Epidermal melanocyte (primary cell): ENCODE measurements at regions not wholly inside any gene's neighbourhood (a gene's known extent, or its start where the extent isn't known, plus 50 kb on each side); places are given as distances from the start of the nearest gene placed in this dataset.
"Not testable (repeated sequence)": the region's sequence is repeated elsewhere in the genome, so short reads cannot be mapped to it uniquely, and the experiment has no call there.

ENCODE experiments used
- DNase-seq: peaks from one replicate; pipeline ENCODE4 v3.0.0; 2011; ENCODE audit warnings: low spot score; ENCODE audit not compliant: insufficient read length

DNA sequence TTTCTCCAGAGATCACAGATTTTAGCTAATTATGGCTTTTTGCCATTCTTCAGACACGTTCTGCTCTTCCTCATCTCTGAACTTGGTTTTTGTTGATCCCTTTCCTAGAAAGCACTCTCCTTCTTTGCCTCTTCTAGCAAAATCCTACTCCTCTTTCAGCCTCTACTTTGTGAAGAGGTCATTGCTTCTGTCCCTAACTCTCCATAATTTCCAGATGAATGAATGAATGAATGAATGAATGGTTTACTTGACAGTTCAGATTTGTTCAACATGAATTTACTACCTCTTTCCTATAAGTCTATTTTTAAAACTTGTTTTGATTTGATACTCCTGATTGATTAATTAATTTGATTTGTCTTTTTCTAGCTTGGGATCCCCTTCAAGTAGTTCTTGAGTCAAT lies 94.0 kb upstream of the IFNGR1 start:
- DNase-seq: no peak

DNA sequence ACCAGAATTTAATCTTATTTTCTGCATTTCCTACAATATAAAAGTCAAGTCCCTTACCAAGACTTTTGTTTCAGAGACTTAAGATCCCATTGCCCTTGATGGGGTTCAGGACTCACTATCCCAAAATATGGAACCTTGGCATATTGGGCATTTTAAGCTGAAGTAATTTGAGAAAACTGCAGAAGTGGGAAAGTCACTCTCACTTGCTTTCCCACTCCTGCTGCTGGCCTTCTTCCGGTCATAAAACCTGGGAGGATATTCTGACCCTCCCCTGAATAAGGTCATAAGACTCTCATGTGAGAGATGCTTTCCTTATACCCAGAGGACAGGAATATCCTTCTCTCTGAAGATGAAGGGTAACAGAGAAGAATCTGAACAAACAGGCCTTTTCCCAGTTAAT lies 92.8 kb upstream of the IFNGR1 start:
- DNase-seq: no peak

DNA sequence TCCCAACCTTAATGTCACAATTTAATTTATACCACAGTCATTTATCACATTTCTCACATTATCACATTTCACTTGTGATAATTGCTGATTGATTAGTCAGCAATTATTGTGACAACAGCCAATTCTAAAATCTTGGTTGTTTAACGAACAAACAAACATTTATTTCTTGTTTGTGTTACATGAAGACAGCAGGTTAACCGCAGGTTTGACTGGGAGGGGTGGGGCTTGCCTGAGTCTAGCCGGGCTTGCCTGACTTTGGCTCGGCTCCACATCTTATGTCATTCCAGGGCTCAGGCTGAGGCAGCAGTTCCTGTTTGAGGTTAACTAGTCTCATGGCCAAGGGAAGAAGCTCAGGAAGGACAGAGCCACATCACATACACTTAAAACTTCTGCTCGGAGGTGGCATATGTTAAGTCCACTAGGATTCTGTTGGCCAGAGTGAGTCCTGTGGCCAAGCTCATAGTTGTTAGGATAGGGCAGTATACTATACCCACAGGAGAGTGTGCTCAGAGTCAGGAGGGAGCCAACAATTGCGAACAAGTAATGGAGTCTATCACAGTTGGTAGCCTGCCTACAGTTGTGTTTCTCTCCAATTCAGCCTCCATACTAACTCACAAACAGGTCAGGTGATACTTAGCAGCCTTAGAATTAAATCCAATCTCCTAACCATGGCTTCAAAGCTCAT lies 90.0 kb upstream of the IFNGR1 start:
- no peak for DNase-seq

DNA sequence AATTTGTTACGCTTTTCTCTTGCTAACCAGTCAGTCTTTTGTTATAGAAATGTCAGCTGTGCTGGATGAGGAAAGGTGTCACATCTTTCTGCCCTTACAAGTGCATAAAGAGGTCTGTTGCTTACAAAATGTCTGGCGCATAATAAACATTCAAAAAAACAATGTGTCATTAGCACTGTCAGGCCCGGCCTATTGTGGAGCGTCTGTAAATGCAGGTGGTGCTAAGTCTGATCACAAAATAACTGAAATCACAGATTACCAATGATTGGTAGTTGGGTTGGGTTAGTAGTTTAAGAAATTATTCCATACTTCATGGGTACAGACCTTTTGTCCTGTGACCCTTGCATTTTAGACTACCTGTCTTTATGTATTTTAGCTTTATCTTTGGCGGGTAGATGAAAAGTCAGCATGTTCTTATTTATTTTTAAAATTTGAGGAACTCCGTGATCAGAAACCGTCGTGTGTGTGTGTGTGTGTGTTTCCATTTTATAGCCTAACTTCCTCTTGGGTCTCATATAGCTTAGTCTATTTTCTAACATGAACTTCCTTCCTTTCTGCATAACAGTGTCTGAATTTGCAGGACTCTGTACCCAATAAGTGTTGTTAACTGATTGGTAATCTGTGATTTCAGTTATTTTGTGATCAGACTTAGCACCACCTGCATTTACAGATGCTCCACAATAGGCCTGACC lies 88.1 kb upstream of the IFNGR1 start:
- no peak for DNase-seq

DNA sequence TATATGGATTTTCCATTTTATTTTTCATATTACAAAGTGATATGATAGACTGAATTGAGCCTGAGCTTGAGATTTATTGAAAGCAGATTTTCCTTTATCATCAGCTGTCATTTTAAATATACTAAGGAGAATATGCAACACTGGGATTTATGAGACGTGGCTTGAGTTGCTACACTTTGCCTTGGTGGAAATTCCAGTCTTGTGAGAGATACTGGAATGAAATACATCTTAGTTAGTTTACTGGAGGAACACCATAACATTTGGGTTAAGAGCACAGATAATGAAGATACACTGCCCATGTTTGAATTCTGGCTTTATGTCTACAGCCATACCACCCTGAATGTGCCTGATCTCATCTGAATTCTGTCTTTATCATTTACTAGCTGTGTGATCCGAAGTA lies 86.5 kb upstream of the IFNGR1 start:
- DNase-seq: no peak

DNA sequence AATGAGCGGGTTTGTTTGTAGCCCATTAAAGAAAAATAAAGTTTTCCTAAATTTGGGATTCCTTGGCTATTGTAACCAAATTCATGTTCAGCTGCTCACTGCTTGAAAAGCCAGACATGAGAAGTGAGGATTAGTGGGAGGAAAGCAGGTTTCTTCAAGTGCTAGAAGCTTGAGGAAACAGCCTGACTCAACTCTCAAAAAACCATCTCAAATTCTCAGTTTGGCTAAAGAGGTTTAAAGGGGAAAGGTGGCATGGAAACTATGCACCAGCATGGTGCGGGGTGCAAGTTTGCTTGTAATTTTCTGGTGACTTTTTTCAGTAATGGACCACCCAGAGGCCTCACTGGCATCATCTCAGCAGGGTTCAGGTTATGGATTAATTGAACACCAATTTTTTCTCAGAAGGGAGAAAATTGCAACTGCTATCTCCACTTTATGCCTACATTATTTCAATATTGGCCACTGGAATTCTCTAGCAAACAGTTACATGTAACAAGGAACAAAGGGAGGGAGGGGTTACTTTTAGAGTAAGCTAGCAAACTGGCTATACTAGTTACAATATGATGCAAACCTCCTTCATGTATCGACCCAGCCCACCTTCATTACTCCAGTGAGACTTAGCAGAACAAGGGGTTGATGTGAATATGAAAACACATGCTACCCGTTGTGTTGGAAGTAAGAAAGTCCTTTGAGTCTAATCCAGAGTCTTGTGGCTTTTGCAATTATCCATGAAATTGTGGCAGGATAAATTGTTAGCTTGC lies 85.0 kb upstream of the IFNGR1 start:
- DNase-seq: no peak

DNA sequence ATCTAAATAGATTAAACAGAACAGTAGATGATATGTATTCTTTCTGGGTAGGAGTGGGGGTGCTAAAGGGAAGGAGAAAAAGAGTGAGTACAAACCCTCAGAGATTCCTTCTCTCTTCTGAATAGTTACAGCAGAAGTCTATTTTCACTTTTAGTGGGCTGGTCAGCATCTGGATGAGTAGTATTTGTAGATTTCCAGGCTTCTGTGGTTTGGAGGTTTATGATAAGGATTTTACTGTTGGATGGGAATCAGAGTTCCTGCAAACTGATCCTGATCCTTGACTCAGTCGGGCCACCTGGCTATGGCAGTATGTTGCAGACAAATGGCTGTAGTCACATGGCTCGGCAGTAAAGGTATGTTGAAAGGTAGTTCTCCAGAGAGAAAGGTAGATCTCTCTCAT lies 84.3 kb upstream of the IFNGR1 start:
- no peak for DNase-seq

DNA sequence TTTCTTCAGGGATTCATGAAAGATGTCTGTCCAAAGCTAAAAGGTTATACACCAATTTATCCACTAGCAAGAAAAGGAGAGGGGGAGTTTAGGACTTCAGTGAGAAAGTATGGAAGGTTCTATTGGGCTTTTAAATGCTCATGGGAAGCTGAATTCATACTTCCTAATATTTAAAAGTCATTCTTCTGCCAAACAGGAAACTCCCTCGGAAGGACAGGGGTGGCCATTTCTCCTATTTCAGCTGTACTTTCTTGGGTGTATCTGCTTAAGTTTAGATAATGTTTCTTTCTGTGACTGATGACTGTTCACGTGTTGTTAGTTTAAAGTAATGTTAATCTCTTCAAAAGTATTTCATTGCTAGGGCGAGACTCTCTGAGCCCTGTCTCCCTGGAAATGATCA lies 80.5 kb upstream of the IFNGR1 start:
- DNase-seq: no peak

DNA sequence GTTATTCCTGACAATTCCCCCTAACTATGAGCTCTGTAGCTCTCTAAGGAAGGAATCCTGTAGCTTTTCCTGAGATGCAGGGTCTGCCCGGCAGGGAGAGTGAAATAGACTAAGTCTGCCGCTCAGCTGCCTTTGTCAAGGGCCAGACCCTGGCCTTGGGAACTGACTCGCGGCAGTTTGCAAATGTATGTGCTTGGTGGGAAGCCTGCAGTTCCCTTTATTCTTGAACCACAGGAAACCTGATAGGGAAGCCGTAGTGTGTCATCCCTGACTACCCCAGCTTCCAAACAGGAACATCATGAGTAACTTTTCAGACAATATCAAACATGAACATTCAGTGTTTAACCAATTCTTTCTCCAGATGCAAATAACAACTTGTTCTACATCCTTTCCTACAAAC lies 78.7 kb upstream of the IFNGR1 start:
- no peak for DNase-seq

DNA sequence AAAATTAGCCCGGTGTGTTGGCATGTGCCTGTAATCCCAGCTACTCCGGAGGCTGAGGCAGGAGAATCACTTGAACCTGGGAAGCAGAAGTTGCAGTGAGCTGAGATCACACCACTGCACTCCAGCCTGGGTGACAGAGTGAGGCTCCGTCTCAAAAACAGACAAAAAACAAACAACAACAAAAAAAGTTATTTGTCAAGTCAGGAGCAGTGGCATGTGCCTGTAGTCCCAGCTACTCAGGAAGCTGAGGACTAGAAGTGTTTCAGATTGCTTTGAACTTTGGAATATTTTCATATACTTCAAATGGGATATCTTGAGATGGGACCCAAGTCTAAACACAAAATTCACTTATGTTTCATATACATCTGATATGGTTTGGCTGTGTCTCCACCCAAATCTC lies 73.1 kb upstream of the IFNGR1 start:
- not testable (repeated sequence) for DNase-seq

DNA sequence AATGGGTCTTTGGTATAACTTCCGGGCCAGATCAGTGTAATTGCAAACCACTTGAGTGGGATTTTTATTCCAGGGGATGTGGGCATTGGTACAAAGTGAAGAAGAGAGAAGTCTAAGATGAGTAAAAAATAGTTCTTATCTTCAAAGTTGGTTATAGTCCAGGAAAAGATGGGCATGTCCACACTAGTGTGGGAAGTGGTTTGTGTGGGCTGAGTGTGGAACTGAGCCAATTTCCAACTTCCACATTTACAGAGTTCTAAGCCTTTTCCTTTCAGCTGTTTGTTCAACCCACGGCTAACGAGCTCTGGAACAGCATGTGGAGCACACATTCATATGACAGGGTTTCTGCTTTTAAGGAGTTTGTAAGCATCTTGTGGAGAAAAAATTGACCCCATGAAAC lies 72.3 kb upstream of the IFNGR1 start:
- DNase-seq: no peak

DNA sequence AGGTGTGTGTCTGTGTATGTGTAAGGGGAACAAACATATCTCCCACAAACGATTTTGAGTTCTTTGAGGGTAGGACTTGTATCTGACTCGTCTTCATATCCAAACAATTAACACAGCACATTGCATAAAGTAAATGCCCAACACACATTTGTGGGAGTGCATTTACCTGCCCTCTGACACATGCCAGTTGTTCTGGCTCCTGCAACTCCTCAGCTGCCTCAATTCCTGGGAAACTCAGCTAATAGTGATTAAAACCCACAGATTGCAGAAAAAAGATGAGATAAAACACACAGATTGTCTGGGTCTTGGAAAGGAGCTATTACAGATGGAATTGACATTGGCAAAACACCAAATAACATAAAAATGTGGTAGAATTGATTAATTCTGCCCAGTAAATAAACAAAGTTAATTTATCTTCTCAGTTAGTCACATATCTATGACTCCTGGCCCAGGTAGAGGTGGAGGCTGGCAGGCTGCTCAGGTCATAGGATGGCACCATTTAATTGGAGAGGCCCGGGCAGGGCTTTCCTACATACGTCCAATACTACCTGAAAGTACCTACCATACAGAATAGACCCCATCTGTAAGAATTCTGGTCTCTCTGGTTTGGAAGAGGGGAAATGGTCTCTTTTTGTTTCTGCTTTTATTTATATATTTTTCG lies 71.5 kb upstream of the IFNGR1 start:
- DNase-seq: no peak

DNA sequence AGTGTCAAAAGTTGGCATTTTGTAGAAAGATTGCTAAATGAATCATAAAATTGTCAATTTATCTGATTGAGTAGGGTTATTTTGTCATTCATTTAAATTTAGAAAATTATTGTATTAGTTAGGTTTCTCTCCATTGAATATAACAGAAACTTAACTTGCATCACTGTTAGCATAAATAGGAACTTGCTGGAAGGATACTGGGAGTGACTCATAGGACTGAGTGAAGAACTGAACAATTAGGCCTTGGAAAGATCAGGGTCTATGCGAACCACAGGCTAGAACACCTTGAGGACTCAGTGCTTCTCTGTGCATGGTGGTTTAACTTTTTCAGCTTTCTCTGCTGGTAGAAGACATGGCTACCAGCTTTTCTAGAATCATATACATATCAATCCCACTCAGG lies 67.7 kb upstream of the IFNGR1 start:
- no peak for DNase-seq

DNA sequence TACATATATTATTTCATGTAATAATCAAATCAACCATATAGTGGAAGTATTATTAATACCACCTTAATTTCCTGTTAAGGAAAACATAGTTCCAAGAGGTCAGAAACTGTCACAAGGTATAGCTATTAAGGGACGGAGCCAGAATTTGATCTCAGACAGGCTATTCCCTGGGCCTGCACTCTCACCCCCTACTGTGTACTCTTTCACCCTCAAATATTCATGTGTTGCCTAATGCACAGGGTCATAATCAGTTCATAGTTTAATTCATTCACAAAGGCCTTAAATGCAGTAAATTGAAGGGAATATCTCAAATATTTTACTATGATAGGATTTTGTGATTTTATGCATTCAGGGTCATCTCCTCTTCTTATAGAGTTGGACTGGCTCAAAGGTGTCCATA lies 67.2 kb upstream of the IFNGR1 start:
- no peak for DNase-seq

DNA sequence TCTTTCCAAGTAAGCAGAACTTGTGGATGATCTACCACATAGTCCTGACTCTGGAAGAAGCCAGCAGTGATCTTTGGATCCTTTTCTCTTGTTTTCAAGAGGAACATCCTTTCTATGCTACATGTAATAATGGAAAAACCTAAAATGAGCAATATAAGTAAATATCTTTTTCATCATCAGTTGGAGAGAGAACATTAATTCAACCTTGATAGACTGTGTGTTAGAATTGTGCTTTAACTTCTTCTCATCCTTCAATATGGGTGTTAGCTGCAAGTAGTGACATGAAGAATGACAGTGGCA lies 65.6 kb upstream of the IFNGR1 start:
- no peak for DNase-seq

DNA sequence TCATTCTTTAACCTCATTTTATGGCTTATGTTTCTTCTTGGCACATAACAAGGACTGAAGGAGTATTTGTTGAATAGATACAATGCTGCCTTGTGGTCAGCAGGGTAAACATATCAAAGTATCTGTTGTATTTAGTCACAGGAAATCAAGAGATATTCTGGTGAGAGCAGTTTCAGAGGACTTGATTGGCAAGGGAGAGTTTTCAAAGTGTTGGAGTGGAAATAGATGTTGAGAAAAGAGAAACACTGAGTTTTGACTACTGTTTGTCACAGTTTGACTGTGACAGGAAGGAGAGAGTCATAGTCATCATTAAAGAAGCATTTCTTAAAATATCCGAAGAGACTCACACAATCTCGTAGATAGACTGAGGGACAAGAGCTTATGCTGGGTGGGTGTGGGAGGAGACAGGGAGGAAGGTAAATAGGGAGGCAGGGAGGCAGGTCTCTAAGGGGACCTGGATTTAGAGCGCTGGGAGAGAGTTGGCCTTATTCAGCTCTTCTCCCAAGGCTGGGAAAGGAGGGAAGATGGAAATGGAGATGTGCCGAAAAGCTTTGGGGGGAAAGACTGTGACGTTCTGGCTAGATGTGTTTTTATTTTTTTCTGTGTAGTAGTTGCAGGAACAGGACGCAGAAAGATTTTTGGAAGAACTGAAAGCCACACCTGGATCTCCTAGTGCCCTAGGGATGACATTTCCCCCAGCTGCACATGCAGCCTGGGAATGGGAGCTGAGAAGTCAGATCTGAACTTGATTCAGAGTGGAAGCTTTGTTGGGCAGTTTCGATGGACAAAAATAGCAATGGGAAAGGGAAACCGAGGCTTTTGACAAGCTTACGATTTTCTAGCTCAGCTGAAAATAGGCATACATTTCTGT lies 65.0 kb upstream of the IFNGR1 start:
- DNase-seq: no peak

DNA sequence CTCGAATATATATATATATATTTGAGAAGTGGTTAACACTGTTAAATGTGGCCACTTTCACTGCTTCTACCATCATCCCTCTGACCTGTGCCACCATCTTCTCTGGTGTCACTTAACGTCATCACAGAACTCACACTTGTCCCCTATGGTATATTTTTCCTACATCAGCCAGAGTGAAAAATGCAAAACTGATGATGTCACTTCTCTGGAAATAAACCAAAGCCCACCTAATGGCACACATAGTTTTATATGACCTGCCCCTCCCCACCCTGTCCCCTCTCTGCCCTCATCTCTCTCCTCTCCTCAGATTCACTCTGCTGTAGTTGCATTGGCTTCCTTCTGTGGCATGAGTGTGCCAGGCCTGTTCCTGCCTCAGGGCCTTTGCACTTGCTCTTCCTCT lies 63.9 kb upstream of the IFNGR1 start:
- no peak for DNase-seq

DNA sequence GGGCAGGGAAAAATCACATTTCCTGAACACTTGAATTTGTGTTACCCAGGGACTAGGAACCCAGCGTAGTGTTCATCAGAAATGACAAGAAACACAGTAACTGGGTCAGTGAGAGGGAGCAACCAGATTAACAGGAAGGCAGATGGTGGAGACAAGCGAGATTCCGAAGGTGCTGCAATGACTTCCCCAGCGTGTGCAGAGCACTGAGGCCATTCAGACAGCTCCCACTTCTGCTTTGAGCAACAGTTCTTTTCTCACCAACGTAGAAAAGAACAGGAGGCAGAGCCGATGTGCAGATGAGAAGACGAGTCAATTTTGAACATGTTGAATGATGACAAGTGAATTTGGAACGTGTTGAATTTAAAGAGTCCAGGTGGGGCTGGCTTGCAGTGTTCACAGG lies 63.1 kb upstream of the IFNGR1 start:
- no peak for DNase-seq

DNA sequence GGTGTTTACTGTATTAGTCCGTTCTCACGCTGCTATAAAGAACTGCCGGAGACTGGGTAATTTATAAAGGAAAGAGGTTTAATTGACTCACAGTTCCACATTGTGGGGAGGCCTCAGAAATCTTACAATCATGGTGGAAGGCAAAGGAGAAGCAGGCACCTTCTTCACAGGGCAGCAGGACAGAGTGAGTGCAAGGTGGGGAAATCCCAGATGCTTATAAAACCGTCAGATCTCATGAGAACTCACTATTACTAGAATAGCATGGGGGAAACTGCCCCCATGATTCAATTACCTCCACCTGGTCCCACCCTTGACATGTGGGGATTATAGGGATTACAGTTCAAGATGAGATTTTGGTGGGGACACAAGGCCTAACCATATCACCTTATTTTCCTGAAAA lies 60.1 kb upstream of the IFNGR1 start:
- DNase-seq: not testable (repeated sequence)

DNA sequence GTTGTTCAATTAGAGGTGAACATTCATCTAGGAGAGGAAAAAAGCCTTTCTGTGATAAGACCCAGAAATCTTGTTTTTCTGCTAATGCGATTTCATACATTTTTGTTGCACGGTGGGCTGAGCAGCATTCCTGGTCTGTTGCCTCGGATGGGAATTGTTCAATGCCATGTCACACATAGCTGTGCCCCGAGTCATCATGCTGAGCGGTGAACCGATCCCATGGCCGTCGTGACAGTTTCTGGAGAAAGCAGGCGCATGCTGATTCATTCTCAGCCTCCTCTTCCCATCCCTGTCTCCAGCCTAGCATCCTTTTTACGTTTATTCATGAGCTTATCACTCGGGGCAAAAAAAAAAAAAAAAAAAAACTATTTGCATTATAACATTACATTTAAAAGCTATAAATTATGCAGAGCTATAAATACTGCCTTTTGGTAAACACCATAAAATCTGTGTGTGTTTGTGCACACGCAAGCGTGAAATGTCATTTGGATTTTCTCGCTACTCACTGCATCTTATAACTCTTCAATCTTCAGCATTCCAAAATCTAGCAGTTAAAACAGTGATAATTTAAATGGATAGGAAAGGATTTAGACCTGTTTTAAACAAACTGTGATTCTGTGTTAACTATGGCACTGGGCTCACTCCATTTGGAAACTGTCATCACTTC lies 58.9 kb upstream of the IFNGR1 start:
- DNase-seq: no peak

DNA sequence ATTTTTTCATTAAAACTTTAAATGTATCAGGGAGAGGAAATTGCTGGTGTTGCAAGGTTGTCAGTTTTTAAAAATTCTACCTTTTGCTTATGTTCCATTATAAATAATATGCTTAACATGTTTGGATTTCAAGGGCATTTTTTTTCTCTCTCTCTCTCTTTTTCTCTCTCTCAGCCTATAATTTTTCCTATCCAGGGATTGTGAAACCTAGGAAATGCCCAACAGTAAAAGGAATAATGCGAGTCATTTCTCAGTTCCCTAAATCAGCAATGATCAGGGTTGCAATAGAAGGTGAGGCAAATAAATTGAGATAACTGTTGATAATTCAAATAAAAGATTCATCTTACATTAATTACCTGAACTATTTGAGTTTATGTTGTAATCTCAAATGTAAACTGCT lies 53.2 kb upstream of the IFNGR1 start:
- DNase-seq: no peak
